ENCODE measurements at regions not wholly inside any gene's neighbourhood (a gene's known extent, or its start where the extent isn't known, plus 50 kb on each side); places are given as distances from the start of the nearest gene placed in this dataset.

DNA sequence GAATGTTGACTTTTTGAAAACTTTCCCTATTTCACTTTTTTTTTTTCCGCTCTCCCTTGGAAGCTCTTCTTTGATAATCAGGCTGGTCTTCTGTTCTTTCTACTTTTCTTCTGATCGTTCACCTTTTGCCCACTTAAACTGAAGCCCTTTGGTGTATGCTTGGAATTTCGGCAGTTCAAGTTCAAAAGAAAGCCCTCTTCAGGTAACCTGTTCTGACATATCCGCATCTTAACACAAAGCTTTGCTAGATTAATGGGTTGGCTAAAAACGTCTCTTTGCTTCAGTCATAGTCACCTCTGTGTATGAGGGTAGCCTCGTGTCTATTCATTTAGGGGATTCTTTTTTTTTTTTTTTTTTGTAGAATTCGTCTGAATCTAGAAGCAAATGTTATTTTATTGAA is 1115.8 kb upstream of the RBFOX1 start:
- TF ChIP-seq, protein P1, sequence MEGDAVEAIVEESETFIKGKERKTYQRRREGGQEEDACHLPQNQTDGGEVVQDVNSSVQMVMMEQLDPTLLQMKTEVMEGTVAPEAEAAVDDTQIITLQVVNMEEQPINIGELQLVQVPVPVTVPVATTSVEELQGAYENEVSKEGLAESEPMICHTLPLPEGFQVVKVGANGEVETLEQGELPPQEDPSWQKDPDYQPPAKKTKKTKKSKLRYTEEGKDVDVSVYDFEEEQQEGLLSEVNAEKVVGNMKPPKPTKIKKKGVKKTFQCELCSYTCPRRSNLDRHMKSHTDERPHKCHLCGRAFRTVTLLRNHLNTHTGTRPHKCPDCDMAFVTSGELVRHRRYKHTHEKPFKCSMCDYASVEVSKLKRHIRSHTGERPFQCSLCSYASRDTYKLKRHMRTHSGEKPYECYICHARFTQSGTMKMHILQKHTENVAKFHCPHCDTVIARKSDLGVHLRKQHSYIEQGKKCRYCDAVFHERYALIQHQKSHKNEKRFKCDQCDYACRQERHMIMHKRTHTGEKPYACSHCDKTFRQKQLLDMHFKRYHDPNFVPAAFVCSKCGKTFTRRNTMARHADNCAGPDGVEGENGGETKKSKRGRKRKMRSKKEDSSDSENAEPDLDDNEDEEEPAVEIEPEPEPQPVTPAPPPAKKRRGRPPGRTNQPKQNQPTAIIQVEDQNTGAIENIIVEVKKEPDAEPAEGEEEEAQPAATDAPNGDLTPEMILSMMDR (conservative IDR thresholded peaks at IDR 0.05; ENCODE audit: low read depth in 2 of 2): no peak
- no peak for TF ChIP-seq EZH2 (IDR thresholded peaks at IDR 0.05; ENCODE audit: low read depth, unreplicated experiment)
- TF ChIP-seq ZNF114 (CRISPR knock-in tag; IDR thresholded peaks at IDR 0.05): no peak
- TF ChIP-seq, protein P2, sequence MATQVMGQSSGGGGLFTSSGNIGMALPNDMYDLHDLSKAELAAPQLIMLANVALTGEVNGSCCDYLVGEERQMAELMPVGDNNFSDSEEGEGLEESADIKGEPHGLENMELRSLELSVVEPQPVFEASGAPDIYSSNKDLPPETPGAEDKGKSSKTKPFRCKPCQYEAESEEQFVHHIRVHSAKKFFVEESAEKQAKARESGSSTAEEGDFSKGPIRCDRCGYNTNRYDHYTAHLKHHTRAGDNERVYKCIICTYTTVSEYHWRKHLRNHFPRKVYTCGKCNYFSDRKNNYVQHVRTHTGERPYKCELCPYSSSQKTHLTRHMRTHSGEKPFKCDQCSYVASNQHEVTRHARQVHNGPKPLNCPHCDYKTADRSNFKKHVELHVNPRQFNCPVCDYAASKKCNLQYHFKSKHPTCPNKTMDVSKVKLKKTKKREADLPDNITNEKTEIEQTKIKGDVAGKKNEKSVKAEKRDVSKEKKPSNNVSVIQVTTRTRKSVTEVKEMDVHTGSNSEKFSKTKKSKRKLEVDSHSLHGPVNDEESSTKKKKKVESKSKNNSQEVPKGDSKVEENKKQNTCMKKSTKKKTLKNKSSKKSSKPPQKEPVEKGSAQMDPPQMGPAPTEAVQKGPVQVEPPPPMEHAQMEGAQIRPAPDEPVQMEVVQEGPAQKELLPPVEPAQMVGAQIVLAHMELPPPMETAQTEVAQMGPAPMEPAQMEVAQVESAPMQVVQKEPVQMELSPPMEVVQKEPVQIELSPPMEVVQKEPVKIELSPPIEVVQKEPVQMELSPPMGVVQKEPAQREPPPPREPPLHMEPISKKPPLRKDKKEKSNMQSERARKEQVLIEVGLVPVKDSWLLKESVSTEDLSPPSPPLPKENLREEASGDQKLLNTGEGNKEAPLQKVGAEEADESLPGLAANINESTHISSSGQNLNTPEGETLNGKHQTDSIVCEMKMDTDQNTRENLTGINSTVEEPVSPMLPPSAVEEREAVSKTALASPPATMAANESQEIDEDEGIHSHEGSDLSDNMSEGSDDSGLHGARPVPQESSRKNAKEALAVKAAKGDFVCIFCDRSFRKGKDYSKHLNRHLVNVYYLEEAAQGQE (IDR thresholded peaks at IDR 0.05; ENCODE audit: unreplicated experiment): no peak
- no peak for TF ChIP-seq EZH2phosphoT487 (IDR thresholded peaks at IDR 0.05; ENCODE audit: unreplicated experiment)
